PC-9 (cell line): ENCODE measurements at regions not wholly inside any gene's neighbourhood (a gene's known extent, or its start where the extent isn't known, plus 50 kb on each side); places are given as distances from the start of the nearest gene placed in this dataset.

Experiments used
- EZH2 ChIP-seq: fragments of 200-600 bp; sonication (generic); IDR thresholded peaks from 2 replicates; pipeline ENCODE4 v1.8.0; 2017; ENCODE audit warnings: antibody characterized with exemption, low read depth
- TF ChIP-seq, protein P1 (sequence below): fragments of 200-600 bp; sonication (generic); conservative IDR thresholded peaks from 2 replicates; pipeline ENCODE4 v1.6.1; 2017; ENCODE audit warnings: mixed run types, antibody characterized with exemption, mild to moderate bottlenecking, moderate library complexity

DNA sequence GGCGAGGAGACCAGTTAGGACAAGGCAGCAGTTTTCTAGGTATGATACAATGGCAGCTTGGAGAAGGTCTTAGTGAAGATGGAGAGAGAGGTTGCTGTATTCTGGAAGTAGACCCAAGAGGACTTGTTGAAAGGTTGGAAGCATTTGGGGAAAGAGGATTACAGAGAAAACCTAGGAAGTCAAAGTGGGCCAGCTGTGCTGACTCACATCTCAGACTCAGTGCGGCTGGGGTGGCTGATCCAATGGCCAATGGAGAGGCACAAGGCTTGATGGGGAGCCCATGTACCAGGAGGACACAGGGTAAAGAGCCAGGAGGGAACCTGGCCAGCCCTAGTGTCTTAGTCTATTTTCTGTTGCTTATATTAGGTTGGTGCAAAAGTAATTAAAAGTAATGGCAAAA lies 194.5 kb upstream of the GALNT17 start:
- no peak for TF ChIP-seq EZH2
- TF ChIP-seq, protein P1, sequence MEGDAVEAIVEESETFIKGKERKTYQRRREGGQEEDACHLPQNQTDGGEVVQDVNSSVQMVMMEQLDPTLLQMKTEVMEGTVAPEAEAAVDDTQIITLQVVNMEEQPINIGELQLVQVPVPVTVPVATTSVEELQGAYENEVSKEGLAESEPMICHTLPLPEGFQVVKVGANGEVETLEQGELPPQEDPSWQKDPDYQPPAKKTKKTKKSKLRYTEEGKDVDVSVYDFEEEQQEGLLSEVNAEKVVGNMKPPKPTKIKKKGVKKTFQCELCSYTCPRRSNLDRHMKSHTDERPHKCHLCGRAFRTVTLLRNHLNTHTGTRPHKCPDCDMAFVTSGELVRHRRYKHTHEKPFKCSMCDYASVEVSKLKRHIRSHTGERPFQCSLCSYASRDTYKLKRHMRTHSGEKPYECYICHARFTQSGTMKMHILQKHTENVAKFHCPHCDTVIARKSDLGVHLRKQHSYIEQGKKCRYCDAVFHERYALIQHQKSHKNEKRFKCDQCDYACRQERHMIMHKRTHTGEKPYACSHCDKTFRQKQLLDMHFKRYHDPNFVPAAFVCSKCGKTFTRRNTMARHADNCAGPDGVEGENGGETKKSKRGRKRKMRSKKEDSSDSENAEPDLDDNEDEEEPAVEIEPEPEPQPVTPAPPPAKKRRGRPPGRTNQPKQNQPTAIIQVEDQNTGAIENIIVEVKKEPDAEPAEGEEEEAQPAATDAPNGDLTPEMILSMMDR = no peak
